GM23338 (cell line): ENCODE measurements at regions not wholly inside any gene's neighbourhood (a gene's known extent, or its start where the extent isn't known, plus 50 kb on each side); places are given as distances from the start of the nearest gene placed in this dataset.

Experiments used
- CTCF ChIP-seq, 2 experiments: fragments of 200-600 bp in 1 of 2; sonication (generic) in 1 of 2; conservative IDR thresholded peaks; 2 replicates each; pipeline versions ENCODE4 v1.5.1 to v1.6.1; 2016 to 2017; ENCODE audit warnings: antibody characterized with exemption in 2 of 2, low read depth in 2 of 2, mild to moderate bottlenecking in 2 of 2, moderate library complexity in 1 of 2
- EZH2 ChIP-seq: fragments of 200-600 bp; sonication (generic); IDR thresholded peaks from one replicate; pipeline ENCODE4 v1.8.0; 2017; ENCODE audit warnings: antibody characterized with exemption, mild to moderate bottlenecking, low read depth; ENCODE audit not compliant: unreplicated experiment
- JUNB ChIP-seq: IDR thresholded peaks from one replicate; pipeline ENCODE4 v1.6.1; 2016; ENCODE audit warnings: antibody characterized with exemption; ENCODE audit not compliant: unreplicated experiment
- POLR2AphosphoS5 ChIP-seq: IDR thresholded peaks from 2 replicates; pipeline ENCODE4 v1.6.1; 2016; ENCODE audit warnings: antibody characterized with exemption, low read depth
- REST ChIP-seq: IDR thresholded peaks from one replicate; pipeline ENCODE4 v1.6.1; 2018; ENCODE audit warnings: antibody characterized with exemption; ENCODE audit not compliant: unreplicated experiment
- ZNF114 ChIP-seq: fragments of 250-450 bp; sonication (Bioruptor Pico); IDR thresholded peaks from 2 replicates; pipeline ENCODE4 v1.5.0; 2020; ENCODE audit warnings: mild to moderate bottlenecking, moderate library complexity

DNA sequence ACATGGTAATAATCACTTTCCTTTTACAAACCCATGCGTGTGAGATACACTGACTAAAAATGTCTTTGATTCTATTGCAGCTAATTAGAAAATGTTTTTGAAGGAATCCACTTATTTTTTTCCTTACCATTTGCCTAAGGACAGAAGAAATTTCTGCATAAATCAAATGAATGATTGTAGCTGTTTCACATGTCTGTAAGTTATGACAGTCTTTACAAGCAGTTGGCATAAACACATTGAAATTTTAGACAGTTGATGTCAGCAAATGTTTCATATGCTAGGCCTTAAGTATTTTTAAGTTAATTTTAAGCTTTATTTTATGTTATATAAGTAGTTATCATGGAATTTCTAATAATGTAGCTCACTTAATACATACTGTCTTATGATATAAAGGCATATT is 598.4 kb upstream of the SLITRK6 start:
- TF ChIP-seq POLR2AphosphoS5 (no peak), CTCF (conservative IDR thresholded peaks at IDR 0.05; ENCODE audit: low read depth in 2 of 2) (no peak), JUNB (no peak), EZH2 (no peak), ZNF114 (no peak), REST (no peak)
